Endothelial cell of umbilical vein (primary cell): ENCODE measurements at regions not wholly inside any gene's neighbourhood (a gene's known extent, or its start where the extent isn't known, plus 50 kb on each side); places are given as distances from the start of the nearest gene placed in this dataset.

Experiments used
- BruUV-seq: library from RNA; stranded (reverse); fragments of 400-500 nt; replicated peaks from 2 replicates; lab custom pipeline; 2021; lab: Mats Ljungman, UMichigan
- CTCF ChIA-PET: fragments of 300-600, 350-600 bp; sonication (Branson Sonifier 250); formaldehyde crosslinking; loops from one replicate; lab custom pipeline; 2021; ENCODE audit warnings: antibody characterized with exemption, inconsistent platforms; lab: Charles Lee
- POLR2A ChIA-PET: fragments of 300-600, 350-600 bp; sonication (Branson Sonifier 250); formaldehyde crosslinking; loops from one replicate; lab custom pipeline; 2021; ENCODE audit warnings: antibody characterized with exemption, inconsistent platforms; lab: Charles Lee
- DNase-seq: peaks from one replicate; pipeline ENCODE4 v3.0.0-alpha.2; 2011; ENCODE audit warnings: low read depth, low spot score
- FAIRE-seq: peaks from 2 replicates; lab custom pipeline; 2011; peaks lifted over from hg19 to GRCh38; lab: Jason Lieb, UNC
- H2AFZ ChIP-seq: 2 replicates; pipeline ENCODE4 v1.6.0; 2012; ENCODE audit warnings: low read depth, low read length, control low read depth, inconsistent platforms
- H3K27ac ChIP-seq: 2 replicates; pipeline ENCODE4 v1.5.1; 2011; ENCODE audit warnings: low read depth, mild to moderate bottlenecking, control low read depth, low read length, moderate library complexity; ENCODE audit not compliant: insufficient read depth
- H3K27me3 ChIP-seq, 2 experiments: 2 replicates each; pipeline versions ENCODE4 v1.6.0 to v1.6.1; 2011; ENCODE audit warnings: low read length in 2 of 2, mixed read lengths in 1 of 2; ENCODE audit not compliant: control insufficient read depth in 2 of 2, insufficient read depth in 2 of 2
- H3K36me3 ChIP-seq, 2 experiments: 2 replicates in 1 of 2; 3 replicates in 1 of 2; pipeline ENCODE4 v1.5.1; 2011; ENCODE audit warnings: low read length in 2 of 2, mild to moderate bottlenecking in 1 of 2, moderate library complexity in 1 of 2; ENCODE audit not compliant: control insufficient read depth in 2 of 2, insufficient read depth in 2 of 2; ENCODE audit errors: extremely low read depth in 1 of 2
- H3K4me1 ChIP-seq: 3 replicates; pipeline ENCODE4 v1.5.1; 2011; ENCODE audit warnings: mild to moderate bottlenecking, low read length; ENCODE audit not compliant: control insufficient read depth, insufficient read depth; ENCODE audit errors: extremely low read depth
- H3K4me2 ChIP-seq: 2 replicates; pipeline ENCODE4 v1.6.1; 2011; ENCODE audit warnings: low read length, control low read depth, mixed read lengths; ENCODE audit not compliant: insufficient read depth
- H3K4me3 ChIP-seq, 3 experiments: fragments of 200-600 bp in 1 of 3; sonication (generic), shearing (Covaris generic) in 1 of 3; replicated peaks in 1 of 3; 2 replicates each; pipeline ENCODE4 v1.5.1; 2011 to 2016; ENCODE audit warnings: control low read depth in 3 of 3, low read length in 3 of 3, mild to moderate bottlenecking in 2 of 3, inconsistent platforms in 1 of 3, low read depth in 1 of 3, moderate library complexity in 1 of 3; ENCODE audit not compliant: insufficient read depth in 1 of 3
- H3K79me2 ChIP-seq: 2 replicates; pipeline ENCODE4 v1.6.0; 2012; ENCODE audit warnings: low read length, inconsistent platforms; ENCODE audit not compliant: control insufficient read depth, insufficient read depth
- H3K9ac ChIP-seq: replicated peaks from 2 replicates; pipeline ENCODE3; 2011; ENCODE audit warnings: low read length, control low read depth; ENCODE audit not compliant: insufficient read depth; ENCODE audit errors: extremely low read depth
- H3K9me1 ChIP-seq: replicated peaks from 3 replicates; pipeline ENCODE4 v1.6.0; 2011; ENCODE audit warnings: mild to moderate bottlenecking, low read length; ENCODE audit not compliant: control insufficient read depth, insufficient read depth; ENCODE audit errors: extremely low read depth
- H3K9me3 ChIP-seq: replicated peaks from 2 replicates; pipeline ENCODE4 v1.5.1; 2012; ENCODE audit warnings: low read length, inconsistent platforms; ENCODE audit not compliant: control insufficient read depth, insufficient read depth
- H4K20me1 ChIP-seq: replicated peaks from 2 replicates; pipeline ENCODE3; 2011; ENCODE audit warnings: mild to moderate bottlenecking, low read length; ENCODE audit not compliant: control insufficient read depth, insufficient read depth; ENCODE audit errors: extremely low read depth
- CTCF ChIP-seq, 2 donors: IDR thresholded peaks; 1 replicate in 1 of 2; 2 replicates in 1 of 2; pipeline ENCODE4 v1.5.1; 2011; ENCODE audit warnings: low read length in 2 of 2, mild to moderate bottlenecking in 2 of 2, moderate library complexity in 2 of 2, control low read depth in 1 of 2, inconsistent platforms in 1 of 2, low read depth in 1 of 2; ENCODE audit not compliant: insufficient read depth in 1 of 2; ENCODE audit errors: extremely low read depth in 1 of 2
- EZH2 ChIP-seq: IDR thresholded peaks from 2 replicates; pipeline ENCODE4 v1.6.1; 2012; ENCODE audit warnings: borderline replicate concordance, low read depth, mild to moderate bottlenecking, moderate library complexity, low read length, inconsistent platforms; ENCODE audit not compliant: severe bottlenecking
- FOS ChIP-seq: IDR thresholded peaks from 2 replicates; pipeline ENCODE4 v1.6.1; 2011; ENCODE audit warnings: mild to moderate bottlenecking, low read length, moderate library complexity, borderline replicate concordance; ENCODE audit not compliant: insufficient read depth
- GATA2 ChIP-seq: IDR thresholded peaks from 2 replicates; pipeline ENCODE4 v1.7.0; 2011; ENCODE audit warnings: low read depth, mild to moderate bottlenecking, moderate library complexity, mixed read lengths, low read length; ENCODE audit not compliant: insufficient read length, insufficient read depth
- JUN ChIP-seq: IDR thresholded peaks from 2 replicates; pipeline ENCODE4 v1.6.1; 2011; ENCODE audit warnings: borderline replicate concordance, low read depth; ENCODE audit not compliant: insufficient read length, insufficient read depth
- MYC ChIP-seq: IDR thresholded peaks from one replicate; pipeline ENCODE4 v1.6.1; 2011; ENCODE audit warnings: mild to moderate bottlenecking, low read depth, low read length
- POLR2A ChIP-seq: IDR thresholded peaks from 2 replicates; pipeline ENCODE4 v1.6.1; 2012; ENCODE audit warnings: low read depth, mild to moderate bottlenecking, control low read depth, low read length
- POLR2AphosphoS5 ChIP-seq: IDR thresholded peaks from 2 replicates; pipeline ENCODE4 v1.6.1; 2012; ENCODE audit warnings: low read depth, mild to moderate bottlenecking, control low read depth, low read length, moderate library complexity; ENCODE audit not compliant: insufficient read depth
- dilution Hi-C: fragments of 300-500 bp; cut with MboI; formaldehyde crosslinking; loops from one replicate; pipeline ENCODE4 v1.15.0; 2019; ENCODE audit warnings: low sequenced_read_pairs; ENCODE audit not compliant: extremely low pct_ligation_motif_present
- intact Hi-C: fragments of 100-400 bp; cut with micrococcal nuclease; formaldehyde crosslinking; loops from one replicate; pipeline ENCODE4 v1.10.0; 2022
- TF ChIP-seq, protein P1 (sequence below): IDR thresholded peaks from 2 replicates; pipeline ENCODE4 v1.6.1; 2011; ENCODE audit not compliant: insufficient read depth, insufficient read length

GRCh38 chr14:50038398-50039119 lies 77.8 kb downstream of the VCPKMT start:
- Histone ChIP-seq H3K27ac (no peak overlapping the region), H3K79me2 (no peaks in the 10 kb centered on the region), H3K4me1 (peaks cover 22% of the 10 kb centered on the region), H3K4me3 (no peak overlapping the region), H3K9me1 (no peaks in the 10 kb centered on the region), H3K4me2 (no peak overlapping the region), H3K27me3 (no peaks in the 10 kb centered on the region), H3K9ac (no peak overlapping the region), H3K36me3 (no peaks in the 10 kb centered on the region), H3K9me3 (no peaks in the 10 kb centered on the region), H4K20me1 (no peaks in the 10 kb centered on the region), H2AFZ (no peak overlapping the region)
- dilution Hi-C loops: no loop called here
- BruUV-seq: no TSS peak
- POLR2A ChIA-PET: no interaction called here
- TF ChIP-seq CTCF (IDR thresholded peaks at IDR 0.05; ENCODE audit: extremely low read depth in 1 of 2, insufficient read depth in 1 of 2, low read depth in 1 of 2, low read length in 2 of 2) (no peak), POLR2AphosphoS5 (no peak), FOS (no peak), MYC (no peak), EZH2 (no peak), JUN (no peak), POLR2A (no peak), GATA2 (no peak)
- TF ChIP-seq, protein P1, sequence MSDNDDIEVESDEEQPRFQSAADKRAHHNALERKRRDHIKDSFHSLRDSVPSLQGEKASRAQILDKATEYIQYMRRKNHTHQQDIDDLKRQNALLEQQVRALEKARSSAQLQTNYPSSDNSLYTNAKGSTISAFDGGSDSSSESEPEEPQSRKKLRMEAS: no peak
- FAIRE-seq (no peak), DNase-seq (no peak)
- CTCF ChIA-PET: interaction anchor here (0.9 to 2.0 kb wide), 3 partner anchors 18 to 173 kb away, joined by 3 to 7 read pairs (median 4); no protein-coding TSS in a partner anchor
- intact Hi-C loops: no loop called here
